Activated naive CD4-positive, alpha-beta T cell treated with anti-CD3 and anti-CD28 coated beads for 36 hours (primary cell): ENCODE measurements at regions not wholly inside any gene's neighbourhood (a gene's known extent, or its start where the extent isn't known, plus 50 kb on each side); places are given as distances from the start of the nearest gene placed in this dataset.

ENCODE experiments used
- CTCF ChIA-PET: fragments of 350-600 bp; sonication (Branson Sonifier 250); formaldehyde crosslinking; loops from one replicate; lab custom pipeline; 2021; ENCODE audit warnings: antibody characterized with exemption; lab: Charles Lee
- DNase-seq: peaks from one replicate; pipeline ENCODE4 v3.0.0-alpha.2; 2020
- H3K27ac Mint-ChIP-seq: one replicate; pipeline ENCODE4 v1.8.0; 2021; ENCODE audit warnings: mild to moderate bottlenecking, mixed read lengths
- H3K27me3 Mint-ChIP-seq: one replicate; pipeline ENCODE4 v1.8.0; 2021; ENCODE audit warnings: low read depth, mixed read lengths
- H3K36me3 Mint-ChIP-seq: one replicate; pipeline ENCODE4 v1.8.0; 2021; ENCODE audit warnings: low read depth, mixed read lengths
- H3K4me1 Mint-ChIP-seq: one replicate; pipeline ENCODE4 v1.8.0; 2021; ENCODE audit warnings: low read depth, mixed read lengths
- H3K4me3 Mint-ChIP-seq: one replicate; pipeline ENCODE4 v1.8.0; 2021; ENCODE audit warnings: mild to moderate bottlenecking, moderate library complexity, mixed read lengths
- H3K9me3 Mint-ChIP-seq: one replicate; pipeline ENCODE4 v1.8.0; 2021; ENCODE audit warnings: mixed read lengths
- intact Hi-C: fragments of 100-400 bp; cut with micrococcal nuclease; formaldehyde crosslinking; loops from one replicate; pipeline ENCODE4 v1.15.1; 2023

DNA sequence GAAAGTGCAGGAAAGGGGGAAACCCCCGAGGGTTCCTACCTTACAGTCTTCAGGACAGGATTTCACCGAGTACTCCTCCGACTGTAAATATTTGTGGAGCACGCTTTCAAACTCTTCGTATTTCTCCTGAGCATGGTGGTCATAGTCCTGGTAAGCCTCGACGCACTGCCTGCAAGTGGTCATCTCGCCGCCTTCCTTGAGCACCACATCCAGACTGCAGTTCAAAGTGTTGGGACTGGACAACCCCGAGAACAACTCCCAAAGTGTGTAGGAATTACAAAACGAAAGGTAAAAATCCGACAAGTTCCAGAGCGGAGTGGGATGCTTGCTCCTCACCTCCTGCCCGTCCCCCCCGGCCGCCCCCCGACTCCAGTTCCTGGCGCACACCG is 349.7 kb downstream of the LIG4 start:
- no peak overlapping the region for H3K27ac Mint-ChIP-seq
- H3K4me1 Mint-ChIP-seq = peaks cover 14% of the 10 kb centered on the region
- H3K4me3 Mint-ChIP-seq = peak overlapping the region; percentile 21
- H3K9me3 Mint-ChIP-seq = no peaks in the 10 kb centered on the region
- H3K27me3 Mint-ChIP-seq = peaks cover 49% of the 10 kb centered on the region
- intact Hi-C loops = loop anchor here (5.0 kb wide), 2 partner anchors 493 to 653 kb away; no protein-coding TSS in a partner anchor
- no peak for DNase-seq
- CTCF ChIA-PET = no interaction called here
- peaks cover 3% of the 10 kb centered on the region for H3K36me3 Mint-ChIP-seq

DNA sequence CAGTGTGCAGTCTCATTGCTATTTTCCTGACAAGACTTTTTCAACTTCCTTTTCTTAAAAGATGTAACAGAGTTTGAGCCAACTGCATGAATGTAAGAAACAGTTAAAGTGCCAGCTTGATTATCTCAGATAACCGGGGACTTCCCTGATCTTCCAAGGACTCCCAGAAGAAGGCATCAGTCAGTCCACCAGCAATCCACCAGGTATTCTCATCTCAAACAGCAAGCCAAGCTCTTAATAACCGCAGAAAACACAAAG is 350.1 kb downstream of the LIG4 start:
- H3K4me1 Mint-ChIP-seq = peaks cover 14% of the 10 kb centered on the region
- H3K9me3 Mint-ChIP-seq = no peaks in the 10 kb centered on the region
- no peak overlapping the region for H3K4me3 Mint-ChIP-seq
- intact Hi-C loops = loop anchor here (5.0 kb wide), 2 partner anchors 493 to 653 kb away; no protein-coding TSS in a partner anchor
- H3K27me3 Mint-ChIP-seq = peaks cover 48% of the 10 kb centered on the region
- no peak for DNase-seq
- CTCF ChIA-PET = no interaction called here
- H3K36me3 Mint-ChIP-seq = peaks cover 3% of the 10 kb centered on the region
- no peak overlapping the region for H3K27ac Mint-ChIP-seq

DNA sequence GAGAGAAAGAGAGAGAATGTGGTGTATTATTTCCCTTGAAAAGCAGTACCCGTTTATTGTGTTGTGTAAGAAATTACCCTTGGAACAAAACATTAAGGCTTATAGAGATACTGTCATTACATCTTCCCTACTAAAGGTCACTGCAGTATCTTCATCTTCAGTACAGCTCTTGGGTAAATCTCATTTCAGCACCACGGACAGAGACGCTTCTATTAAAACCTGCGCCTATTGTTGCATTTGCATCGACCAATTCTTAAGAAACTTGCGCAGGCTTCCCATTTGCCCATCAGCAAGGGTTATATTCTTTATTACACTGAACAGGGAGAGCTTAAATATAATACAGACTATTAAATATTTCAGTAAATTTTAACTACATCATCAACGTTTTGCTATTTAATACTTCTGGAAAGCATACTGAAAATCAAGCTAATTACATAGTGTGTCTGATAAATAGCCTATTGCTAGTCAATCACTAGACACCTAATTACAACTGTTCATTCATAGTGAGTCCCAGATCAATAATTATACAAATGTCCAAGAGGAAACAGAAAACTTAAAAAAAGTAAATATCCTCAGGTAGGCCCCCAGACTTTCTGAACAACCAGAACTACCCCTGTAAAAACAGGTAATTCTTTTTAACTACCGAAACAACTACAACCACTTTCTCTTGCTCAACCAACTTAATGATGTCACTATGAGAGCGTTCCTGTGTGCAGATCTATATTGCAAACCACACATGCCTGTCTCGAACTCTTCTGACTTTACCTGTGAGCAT is 350.6 kb downstream of the LIG4 start:
- H3K36me3 Mint-ChIP-seq = peaks cover 3% of the 10 kb centered on the region
- peak; percentile 35 for DNase-seq
- H3K27me3 Mint-ChIP-seq = peaks cover 43% of the 10 kb centered on the region
- intact Hi-C loops = loop anchor here (5.0 kb wide), 2 partner anchors 492 to 652 kb away; no protein-coding TSS in a partner anchor
- CTCF ChIA-PET = no interaction called here
- no peak overlapping the region for H3K27ac Mint-ChIP-seq
- H3K4me3 Mint-ChIP-seq = no peak overlapping the region
- no peaks in the 10 kb centered on the region for H3K9me3 Mint-ChIP-seq
- H3K4me1 Mint-ChIP-seq = peaks cover 14% of the 10 kb centered on the region

DNA sequence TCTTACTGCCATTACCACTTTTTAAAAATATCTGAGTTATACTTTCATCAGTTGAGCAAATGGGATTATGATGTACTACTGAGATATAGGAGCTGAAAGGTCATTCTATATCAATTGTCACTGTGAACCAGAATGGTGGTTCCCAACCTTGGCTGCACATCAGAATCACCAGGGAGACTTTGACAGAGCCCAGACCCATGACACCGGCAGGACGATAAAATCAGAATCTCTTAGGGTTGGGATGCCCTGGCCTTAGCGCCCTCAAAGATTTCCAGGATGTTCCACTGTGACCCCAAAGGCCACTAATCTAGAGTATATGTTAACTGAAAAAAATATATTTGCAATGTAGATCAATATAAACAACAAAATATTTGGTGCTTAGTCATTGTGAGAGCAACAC is 355.1 kb downstream of the LIG4 start:
- CTCF ChIA-PET = no interaction called here
- Mint-ChIP-seq H3K9me3 (peaks cover 3% of the 10 kb centered on the region), H3K27me3 (peaks cover 19% of the 10 kb centered on the region), H3K36me3 (no peaks in the 10 kb centered on the region), H3K4me1 (peaks cover under 1% of the 10 kb centered on the region), H3K4me3 (no peak overlapping the region), H3K27ac (no peak overlapping the region)
- intact Hi-C loops = no loop called here
- no peak for DNase-seq

- Mint-ChIP-seq H3K4me1 (no peaks in the 10 kb centered on the region), H3K27ac (no peak overlapping the region), H3K4me3 (no peak overlapping the region), H3K27me3 (no peaks in the 10 kb centered on the region), H3K9me3 (peaks cover 3% of the 10 kb centered on the region), H3K36me3 (no peaks in the 10 kb centered on the region)
- CTCF ChIA-PET = no interaction called here
- intact Hi-C loops = no loop called here
- DNase-seq = no peak
Observed at GRCh38 chr13:107854880-107855279, 360.5 kb downstream of the LIG4 start.

DNA sequence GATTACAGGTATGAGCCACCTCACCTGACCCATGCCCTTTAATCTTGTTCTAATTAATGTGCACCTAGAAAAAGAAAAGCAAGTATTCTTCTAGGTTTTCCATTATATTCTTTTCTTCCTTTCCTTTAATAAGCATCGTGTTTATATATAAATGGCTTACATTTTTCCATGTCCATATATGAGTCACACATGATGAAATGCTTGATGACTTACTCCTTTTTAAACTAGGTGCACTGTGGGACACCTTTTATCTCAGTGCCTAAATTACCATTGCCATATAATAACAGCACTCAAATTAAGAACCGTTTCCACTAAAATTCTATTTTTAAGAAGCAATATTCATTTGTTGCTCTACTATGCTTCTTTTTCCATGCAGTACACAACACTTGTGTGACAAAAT is 363.3 kb downstream of the LIG4 start:
- CTCF ChIA-PET = no interaction called here
- no peak overlapping the region for H3K4me3 Mint-ChIP-seq
- no peak for DNase-seq
- intact Hi-C loops = no loop called here
- no peaks in the 10 kb centered on the region for H3K27me3 Mint-ChIP-seq
- no peaks in the 10 kb centered on the region for H3K36me3 Mint-ChIP-seq
- no peaks in the 10 kb centered on the region for H3K4me1 Mint-ChIP-seq
- no peak overlapping the region for H3K27ac Mint-ChIP-seq
- H3K9me3 Mint-ChIP-seq = peaks cover 3% of the 10 kb centered on the region

- CTCF ChIA-PET = no interaction called here
- H3K4me3 Mint-ChIP-seq = no peak overlapping the region
Observed at GRCh38 chr13:107851670-107852069, 363.7 kb downstream of the LIG4 start.

GRCh38 chr13:107847406-107847805 is 367.9 kb downstream of the LIG4 start:
- Mint-ChIP-seq H3K36me3 (no peaks in the 10 kb centered on the region), H3K27ac (no peak overlapping the region), H3K4me1 (no peaks in the 10 kb centered on the region), H3K9me3 (no peaks in the 10 kb centered on the region), H3K27me3 (no peaks in the 10 kb centered on the region), H3K4me3 (no peak overlapping the region)
- CTCF ChIA-PET = no interaction called here
- intact Hi-C loops = no loop called here
- no peak for DNase-seq

More at GRCh38 chr13:107851670-107852069, 363.7 kb downstream of the LIG4 start:
- Mint-ChIP-seq H3K9me3 (peaks cover 1% of the 10 kb centered on the region), H3K36me3 (no peaks in the 10 kb centered on the region), H3K27me3 (no peaks in the 10 kb centered on the region), H3K4me1 (no peaks in the 10 kb centered on the region), H3K27ac (no peak overlapping the region)
- no peak for DNase-seq
- intact Hi-C loops = no loop called here

DNA sequence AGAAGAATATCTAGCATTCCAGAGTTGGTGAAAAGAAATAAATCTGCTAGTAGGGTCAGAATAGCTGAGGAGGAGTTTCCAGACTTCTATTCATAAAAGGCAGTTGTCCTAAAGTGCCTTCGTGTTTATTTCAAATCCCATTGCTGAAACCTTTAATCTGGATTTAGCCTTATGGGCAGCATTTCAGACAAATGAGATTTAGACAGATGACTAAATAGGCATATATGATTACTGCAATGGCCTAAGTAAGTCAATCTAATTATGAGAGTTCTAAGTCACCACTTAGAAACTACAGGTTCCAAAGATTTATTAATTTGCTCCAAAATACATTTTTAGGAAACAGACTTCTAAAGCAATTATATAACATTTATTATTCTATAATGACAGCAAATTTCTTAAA is 368.7 kb downstream of the LIG4 start:
- no peak overlapping the region for H3K4me3 Mint-ChIP-seq
- no peak overlapping the region for H3K27ac Mint-ChIP-seq
- DNase-seq = no peak
- intact Hi-C loops = no loop called here
- H3K4me1 Mint-ChIP-seq = no peaks in the 10 kb centered on the region
- CTCF ChIA-PET = no interaction called here
- H3K9me3 Mint-ChIP-seq = no peaks in the 10 kb centered on the region
- H3K36me3 Mint-ChIP-seq = no peaks in the 10 kb centered on the region
- H3K27me3 Mint-ChIP-seq = no peaks in the 10 kb centered on the region

- H3K27ac Mint-ChIP-seq = no peak overlapping the region
- intact Hi-C loops = no loop called here
- no peaks in the 10 kb centered on the region for H3K27me3 Mint-ChIP-seq
- H3K4me1 Mint-ChIP-seq = no peaks in the 10 kb centered on the region
- DNase-seq = no peak
- CTCF ChIA-PET = no interaction called here
- H3K36me3 Mint-ChIP-seq = no peaks in the 10 kb centered on the region
- H3K4me3 Mint-ChIP-seq = no peak overlapping the region
- H3K9me3 Mint-ChIP-seq = no peaks in the 10 kb centered on the region
Observed at GRCh38 chr13:107845911-107846310, 369.4 kb downstream of the LIG4 start.

DNA sequence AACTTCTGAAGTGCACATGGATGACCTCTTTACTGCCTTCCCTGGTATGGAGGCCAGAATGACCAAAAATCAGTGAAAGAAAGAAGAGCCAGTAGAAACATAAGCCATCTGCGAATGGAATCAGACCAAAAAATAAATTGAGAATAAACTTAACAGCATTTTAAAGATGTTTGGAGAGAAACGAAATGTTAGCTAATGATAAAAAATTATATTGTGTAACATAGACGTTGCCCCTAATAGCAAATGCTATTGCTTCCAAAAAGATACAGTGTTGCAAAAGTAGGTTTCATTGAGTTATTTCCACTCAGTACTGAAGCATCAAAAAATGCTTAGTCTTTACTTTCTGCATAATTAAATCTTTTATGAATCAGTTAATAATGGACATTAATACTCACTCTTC is 371.7 kb downstream of the LIG4 start:
- CTCF ChIA-PET = interaction anchor here (0.6 kb wide), 1 partner anchor 26 kb away, joined by 3 read pairs; no protein-coding TSS in a partner anchor
- H3K9me3 Mint-ChIP-seq = no peaks in the 10 kb centered on the region
- no peak overlapping the region for H3K27ac Mint-ChIP-seq
- intact Hi-C loops = no loop called here
- no peaks in the 10 kb centered on the region for H3K27me3 Mint-ChIP-seq
- no peak for DNase-seq
- H3K36me3 Mint-ChIP-seq = no peaks in the 10 kb centered on the region
- H3K4me1 Mint-ChIP-seq = no peaks in the 10 kb centered on the region
- no peak overlapping the region for H3K4me3 Mint-ChIP-seq

- no peak overlapping the region for H3K4me3 Mint-ChIP-seq
- no peak overlapping the region for H3K27ac Mint-ChIP-seq
- no peaks in the 10 kb centered on the region for H3K4me1 Mint-ChIP-seq
- CTCF ChIA-PET = interaction anchor here (0.6 kb wide), 1 partner anchor 26 kb away, joined by 3 read pairs; no protein-coding TSS in a partner anchor
- intact Hi-C loops = no loop called here
- H3K9me3 Mint-ChIP-seq = no peaks in the 10 kb centered on the region
- no peak for DNase-seq
- H3K36me3 Mint-ChIP-seq = no peaks in the 10 kb centered on the region
- H3K27me3 Mint-ChIP-seq = no peaks in the 10 kb centered on the region
Observed at GRCh38 chr13:107843281-107843680, 372.1 kb downstream of the LIG4 start.

DNA sequence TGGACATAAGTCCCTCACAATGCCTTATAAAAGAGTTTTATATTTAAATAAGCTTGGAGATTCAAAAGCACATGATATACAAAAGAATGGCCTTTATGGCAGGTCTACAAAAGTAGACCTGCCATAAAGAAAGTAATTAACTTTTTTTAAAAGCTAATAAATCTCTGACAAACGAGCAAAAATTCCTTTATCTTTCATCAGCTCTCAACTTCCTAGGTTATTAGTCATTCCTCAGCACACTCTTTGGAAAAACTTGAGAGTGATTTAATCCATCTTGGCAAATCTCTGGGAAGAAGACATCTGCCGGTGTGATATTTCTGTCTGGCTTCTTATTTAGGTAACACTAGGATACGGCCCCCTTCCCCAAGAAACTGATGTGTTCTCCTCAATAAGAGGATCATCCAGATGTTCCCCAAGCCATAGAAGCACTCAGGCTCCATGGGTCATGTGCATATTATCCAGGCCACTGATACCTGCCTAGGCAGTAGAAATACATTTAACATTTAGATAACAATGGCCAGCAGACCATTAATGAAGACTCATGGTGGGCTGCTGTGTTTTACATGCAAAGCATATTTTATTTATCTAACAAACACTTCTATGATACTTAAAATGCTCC is 372.7 kb downstream of the LIG4 start:
- Mint-ChIP-seq H3K27ac (no peak overlapping the region), H3K4me3 (no peak overlapping the region), H3K27me3 (no peaks in the 10 kb centered on the region), H3K4me1 (no peaks in the 10 kb centered on the region), H3K9me3 (no peaks in the 10 kb centered on the region), H3K36me3 (no peaks in the 10 kb centered on the region)
- CTCF ChIA-PET = no interaction called here
- intact Hi-C loops = no loop called here
- no peak for DNase-seq
